A673 (cell line): ENCODE measurements at regions not wholly inside any gene's neighbourhood (a gene's known extent, or its start where the extent isn't known, plus 50 kb on each side); places are given as distances from the start of the nearest gene placed in this dataset.

Experiments used
- BruUV-seq: library from RNA; stranded (reverse); fragments of 400-500 nt; replicated peaks from 2 replicates; lab custom pipeline; 2021; lab: Mats Ljungman, UMichigan
- CTCF ChIA-PET: fragments of 300-600 bp; sonication (Branson Sonifier 250); formaldehyde crosslinking; loops from one replicate; lab custom pipeline; 2022; ENCODE audit warnings: antibody characterized with exemption; lab: Charles Lee
- POLR2A ChIA-PET: fragments of 300-600 bp; sonication (Branson Sonifier 250); formaldehyde crosslinking; loops from one replicate; lab custom pipeline; 2022; ENCODE audit warnings: antibody characterized with exemption; ENCODE audit not compliant: low non-redundant PET; lab: Charles Lee
- DNase-seq: peaks from one replicate; pipeline ENCODE4 v3.0.0-alpha.2; 2015; ENCODE audit warnings: low spot score
- H3K27ac ChIP-seq: fragments of 200-600 bp; sonication (generic); 2 replicates; pipeline ENCODE4 v1.5.1; 2016; ENCODE audit warnings: mixed run types, low read depth, mild to moderate bottlenecking, mixed read lengths, antibody characterized with exemption, low read length; ENCODE audit not compliant: poor library complexity, severe bottlenecking
- H3K27me3 ChIP-seq: fragments of 200-600 bp; sonication (generic); replicated peaks from 2 replicates; pipeline ENCODE4 v1.6.1; 2017; ENCODE audit warnings: mixed run types, low read depth, mild to moderate bottlenecking, mixed read lengths, antibody characterized with exemption, low read length; ENCODE audit not compliant: insufficient read depth, poor library complexity
- H3K36me3 ChIP-seq: fragments of 200-600 bp; sonication (generic); 2 replicates; pipeline ENCODE4 v1.6.1; 2016; ENCODE audit warnings: mixed run types, mild to moderate bottlenecking, mixed read lengths, antibody characterized with exemption, low read length; ENCODE audit not compliant: insufficient read depth, poor library complexity, severe bottlenecking
- H3K4me1 ChIP-seq: fragments of 200-600 bp; sonication (generic); 2 replicates; pipeline ENCODE4 v1.6.1; 2017; ENCODE audit warnings: mixed run types, mild to moderate bottlenecking, mixed read lengths, antibody characterized with exemption, low read length; ENCODE audit not compliant: insufficient read depth, poor library complexity, severe bottlenecking
- H3K4me3 ChIP-seq: fragments of 200-600 bp; sonication (generic); 2 replicates; pipeline ENCODE4 v1.5.1; 2016; ENCODE audit warnings: low read depth, mixed run types, mild to moderate bottlenecking, mixed read lengths, low read length; ENCODE audit not compliant: poor library complexity, severe bottlenecking
- H3K9me3 ChIP-seq: fragments of 200-600 bp; sonication (generic); 2 replicates; pipeline ENCODE4 v1.6.1; 2016; ENCODE audit warnings: mixed run types, low read depth, mild to moderate bottlenecking, mixed read lengths, antibody characterized with exemption, low read length; ENCODE audit not compliant: poor library complexity, severe bottlenecking
- EZH2 ChIP-seq: fragments of 200-600 bp; sonication (generic); IDR thresholded peaks from 2 replicates; pipeline ENCODE4 v1.6.1; 2017; ENCODE audit warnings: borderline replicate concordance, low read depth, mild to moderate bottlenecking, mixed read lengths, antibody characterized with exemption, low read length; ENCODE audit not compliant: poor library complexity, severe bottlenecking
- intact Hi-C: fragments of 100-400 bp; cut with micrococcal nuclease; formaldehyde crosslinking; loops from one replicate; pipeline ENCODE4 v1.10.0; 2022; ENCODE audit not compliant: unreplicated experiment
- TF ChIP-seq, protein P1 (sequence below): fragments of 300-800, 200-600 bp; sonication (generic); conservative IDR thresholded peaks from 2 replicates; pipeline ENCODE4 v1.5.1; 2017; ENCODE audit warnings: low read depth, mild to moderate bottlenecking, antibody characterized with exemption, low read length, moderate library complexity, mixed read lengths

DNA sequence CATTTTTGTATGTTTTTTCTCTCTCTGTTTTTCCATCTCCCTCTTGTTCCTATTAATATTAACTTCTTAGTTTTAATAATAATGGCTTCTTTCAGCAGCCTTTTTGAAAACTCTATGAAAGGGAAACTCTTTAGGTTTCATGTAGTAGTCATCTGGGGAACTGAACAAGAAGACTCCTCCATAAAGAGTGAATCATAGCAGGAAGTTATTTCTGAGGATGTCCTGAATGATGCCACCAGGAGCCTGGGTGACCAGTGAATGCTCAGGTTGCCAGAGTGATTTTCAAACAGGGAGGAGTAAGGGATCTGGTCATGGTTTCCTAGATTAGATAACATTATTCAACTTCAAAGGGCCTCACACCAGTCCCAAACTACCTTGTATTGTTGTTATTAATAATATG is 212.8 kb upstream of the PDE5A start:
- Histone ChIP-seq H3K27me3 (no peaks in the 10 kb centered on the region), H3K9me3 (no peaks in the 10 kb centered on the region), H3K4me3 (no peak overlapping the region), H3K27ac (no peak overlapping the region), H3K4me1 (no peaks in the 10 kb centered on the region), H3K36me3 (no peaks in the 10 kb centered on the region)
- intact Hi-C loops, result no loop called here
- no TSS peak for BruUV-seq
- ChIA-PET POLR2A (no interaction called here), CTCF (no interaction called here)
- TF ChIP-seq, protein P1, sequence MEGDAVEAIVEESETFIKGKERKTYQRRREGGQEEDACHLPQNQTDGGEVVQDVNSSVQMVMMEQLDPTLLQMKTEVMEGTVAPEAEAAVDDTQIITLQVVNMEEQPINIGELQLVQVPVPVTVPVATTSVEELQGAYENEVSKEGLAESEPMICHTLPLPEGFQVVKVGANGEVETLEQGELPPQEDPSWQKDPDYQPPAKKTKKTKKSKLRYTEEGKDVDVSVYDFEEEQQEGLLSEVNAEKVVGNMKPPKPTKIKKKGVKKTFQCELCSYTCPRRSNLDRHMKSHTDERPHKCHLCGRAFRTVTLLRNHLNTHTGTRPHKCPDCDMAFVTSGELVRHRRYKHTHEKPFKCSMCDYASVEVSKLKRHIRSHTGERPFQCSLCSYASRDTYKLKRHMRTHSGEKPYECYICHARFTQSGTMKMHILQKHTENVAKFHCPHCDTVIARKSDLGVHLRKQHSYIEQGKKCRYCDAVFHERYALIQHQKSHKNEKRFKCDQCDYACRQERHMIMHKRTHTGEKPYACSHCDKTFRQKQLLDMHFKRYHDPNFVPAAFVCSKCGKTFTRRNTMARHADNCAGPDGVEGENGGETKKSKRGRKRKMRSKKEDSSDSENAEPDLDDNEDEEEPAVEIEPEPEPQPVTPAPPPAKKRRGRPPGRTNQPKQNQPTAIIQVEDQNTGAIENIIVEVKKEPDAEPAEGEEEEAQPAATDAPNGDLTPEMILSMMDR, result no peak
- no peak for TF ChIP-seq EZH2
- DNase-seq, result no peak

DNA sequence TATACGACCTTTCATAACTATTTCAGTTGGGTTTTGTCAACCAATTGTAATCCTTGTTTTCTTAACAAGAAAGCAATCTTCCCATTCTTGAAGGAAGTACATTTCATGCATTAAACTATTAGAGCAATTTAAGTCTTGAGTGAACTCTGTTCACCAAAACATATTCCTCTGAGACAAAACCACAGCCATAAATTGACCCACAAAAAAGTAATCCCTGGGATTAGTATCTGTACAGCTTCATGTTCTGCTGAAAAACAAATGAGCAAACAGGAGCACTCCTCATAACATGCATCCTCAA is 207.0 kb upstream of the PDE5A start:
- H3K27me3 ChIP-seq, result no peaks in the 10 kb centered on the region
- TF ChIP-seq, protein P1, result no peak
- no peak for TF ChIP-seq EZH2
- no peaks in the 10 kb centered on the region for H3K9me3 ChIP-seq
- no peak for DNase-seq
- H3K27ac ChIP-seq, result no peak overlapping the region
- no peaks in the 10 kb centered on the region for H3K4me1 ChIP-seq
- BruUV-seq, result no TSS peak
- ChIA-PET POLR2A (no interaction called here), CTCF (no interaction called here)
- no peaks in the 10 kb centered on the region for H3K36me3 ChIP-seq
- no peak overlapping the region for H3K4me3 ChIP-seq
- intact Hi-C loops, result no loop called here

DNA sequence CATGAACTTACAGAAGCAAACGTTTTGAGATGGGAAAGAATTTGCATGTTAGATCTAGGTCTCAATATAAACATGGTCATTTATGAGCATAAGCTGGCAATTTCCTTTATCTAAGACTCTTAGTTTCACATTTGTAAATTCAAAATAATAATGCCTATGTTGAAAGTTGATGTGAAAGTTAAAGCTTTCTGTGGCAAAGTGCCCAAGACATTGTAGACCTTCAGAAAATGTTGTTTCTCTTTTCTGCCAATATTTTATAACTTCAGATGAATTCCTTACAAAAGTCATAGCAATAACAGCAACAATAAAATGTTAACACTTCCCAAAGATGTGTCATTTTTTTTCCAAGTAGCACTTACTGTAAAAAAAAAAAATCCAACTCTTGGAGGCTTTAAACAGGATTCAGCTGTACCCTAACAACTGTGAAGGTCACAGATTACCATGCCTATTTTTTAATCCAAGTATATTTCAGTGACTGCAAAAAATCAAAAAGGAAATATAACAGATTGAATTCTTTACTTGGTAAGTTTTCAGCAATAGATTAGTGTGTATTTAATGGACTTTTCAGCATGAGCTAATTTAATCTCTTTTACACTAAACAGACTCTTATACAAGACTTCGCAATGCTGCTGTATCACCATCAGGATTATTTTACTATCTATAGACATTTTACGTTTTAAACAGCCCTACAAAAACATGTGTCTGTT is 206.5 kb upstream of the PDE5A start:
- no peaks in the 10 kb centered on the region for H3K27me3 ChIP-seq
- ChIA-PET POLR2A (no interaction called here), CTCF (no interaction called here)
- intact Hi-C loops, result no loop called here
- H3K4me1 ChIP-seq, result no peaks in the 10 kb centered on the region
- H3K36me3 ChIP-seq, result no peaks in the 10 kb centered on the region
- DNase-seq, result no peak
- H3K9me3 ChIP-seq, result no peaks in the 10 kb centered on the region
- no TSS peak for BruUV-seq
- H3K27ac ChIP-seq, result no peak overlapping the region
- TF ChIP-seq, protein P1, result no peak
- no peak for TF ChIP-seq EZH2
- H3K4me3 ChIP-seq, result no peak overlapping the region
